HG03565 (cell line): ENCODE measurements at regions not wholly inside any gene's neighbourhood (a gene's known extent, or its start where the extent isn't known, plus 50 kb on each side); places are given as distances from the start of the nearest gene placed in this dataset.

Experiments used
- ATAC-seq: cut with Tn5 transposase; IDR thresholded peaks from one replicate; pipeline ENCODE4 v1.9.1; 2021; ENCODE audit warnings: mild to moderate bottlenecking, moderate library complexity; ENCODE audit not compliant: unreplicated experiment

GRCh38 chr18:78768656-78769501 is 210.7 kb upstream of the SALL3 start:
- ATAC-seq: no peak

- ATAC-seq: no peak
These were observed 210.0 kb upstream of the SALL3 start for GRCh38 chr18:78769502-78770105.

- ATAC-seq: no peak
These were observed 209.3 kb upstream of the SALL3 start for GRCh38 chr18:78770139-78770822.

- no peak for ATAC-seq
These were observed 208.8 kb upstream of the SALL3 start for GRCh38 chr18:78770823-78771139.

- no peak for ATAC-seq
These were observed 207.9 kb upstream of the SALL3 start for GRCh38 chr18:78771496-78772359.

GRCh38 chr18:78772360-78773302 is 207.0 kb upstream of the SALL3 start:
- no peak for ATAC-seq

- ATAC-seq: no peak
These were observed 206.3 kb upstream of the SALL3 start for GRCh38 chr18:78773303-78773755.

GRCh38 chr18:78773819-78774218 is 205.8 kb upstream of the SALL3 start:
- ATAC-seq: no peak

GRCh38 chr18:78774741-78775141 is 204.9 kb upstream of the SALL3 start:
- ATAC-seq: no peak

- ATAC-seq: no peak
These were observed 203.5 kb upstream of the SALL3 start for GRCh38 chr18:78776151-78776550.

GRCh38 chr18:78776706-78777285 is 202.8 kb upstream of the SALL3 start:
- ATAC-seq: no peak

- ATAC-seq: no peak
These were observed 201.6 kb upstream of the SALL3 start for GRCh38 chr18:78777992-78778391.

- no peak for ATAC-seq
These were observed 201.0 kb upstream of the SALL3 start for GRCh38 chr18:78778651-78779050.

- no peak for ATAC-seq
These were observed 199.5 kb upstream of the SALL3 start for GRCh38 chr18:78779996-78780718.

- no peak for ATAC-seq
These were observed 198.7 kb upstream of the SALL3 start for GRCh38 chr18:78780719-78781600.

GRCh38 chr18:78781601-78781960 is 198.0 kb upstream of the SALL3 start:
- ATAC-seq: no peak

GRCh38 chr18:78782951-78783563 is 196.6 kb upstream of the SALL3 start:
- ATAC-seq: no peak

- ATAC-seq: no peak
These were observed 196.1 kb upstream of the SALL3 start for GRCh38 chr18:78783564-78783960.
